ENCODE measurements at regions not wholly inside any gene's neighbourhood (a gene's known extent, or its start where the extent isn't known, plus 50 kb on each side); places are given as distances from the start of the nearest gene placed in this dataset.

- Histone ChIP-seq H3K9ac (no peak overlapping the region), H3K4me3 (no peak overlapping the region), H3K27ac (no peak overlapping the region), H3K4me1 (no peaks in the 10 kb centered on the region), H2AFZ (replicated peaks) (no peak overlapping the region), H4K20me1 (ENCODE audit: low read depth) (no peaks in the 10 kb centered on the region), H3F3A (ENCODE audit: low read depth) (no peaks in the 10 kb centered on the region), H3K4me2 (no peak overlapping the region), H3K79me2 (ENCODE audit: low read depth) (no peaks in the 10 kb centered on the region), H3K27me3 (no peaks in the 10 kb centered on the region), H3K9me3 (ENCODE audit: low read depth) (peaks cover 3% of the 10 kb centered on the region), H3K36me3 (no peaks in the 10 kb centered on the region)
- no peak for DNase-seq (ENCODE audit: low spot score)
- Mint-ChIP-seq H3K27me3 (ENCODE audit: insufficient read depth, low read depth) (no peaks in the 10 kb centered on the region), H3K9me3 (peaks cover 18% of the 10 kb centered on the region), H3K4me1 (peaks cover 8% of the 10 kb centered on the region), H3K36me3 (no peaks in the 10 kb centered on the region), H3K4me3 (no peak overlapping the region), H3K27ac (no peak overlapping the region)
- no peak for TF ChIP-seq CTCF (IDR thresholded peaks at IDR 0.05)
- TF ChIP-seq EZH2phosphoT487 (IDR thresholded peaks at IDR 0.05) = no peak
- TF ChIP-seq EZH2 (IDR thresholded peaks at IDR 0.05) = no peak
Measured at GRCh38 chr5:9861666-9862256, 231.6 kb upstream of the TAS2R1 start.

DNA sequence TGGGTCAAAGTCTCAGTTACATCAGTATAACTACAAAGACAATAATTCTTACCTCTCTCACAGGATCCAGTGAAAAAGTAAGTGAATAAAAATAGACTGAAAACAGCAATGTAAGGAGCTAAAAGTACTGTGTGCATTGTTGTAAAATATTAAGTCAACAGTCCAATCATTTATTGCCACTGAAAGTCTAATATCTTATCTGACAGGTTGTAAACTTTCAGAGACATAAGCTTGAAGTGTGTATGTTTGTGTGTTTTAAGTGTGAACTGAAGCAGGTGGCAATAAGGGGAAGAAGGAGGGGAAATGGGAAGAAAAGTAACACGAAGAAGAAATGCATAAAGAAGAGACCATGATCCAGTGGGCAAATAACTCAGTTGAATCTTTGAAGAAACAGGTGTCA, 229.7 kb upstream of the TAS2R1 start:
- Histone ChIP-seq H4K20me1 (ENCODE audit: low read depth) (no peaks in the 10 kb centered on the region), H3K27ac (no peak overlapping the region), H3K4me1 (no peaks in the 10 kb centered on the region), H2AFZ (replicated peaks) (no peak overlapping the region), H3K36me3 (no peaks in the 10 kb centered on the region), H3K4me3 (no peak overlapping the region), H3K79me2 (ENCODE audit: low read depth) (no peaks in the 10 kb centered on the region), H3K4me2 (no peak overlapping the region), H3K9me3 (ENCODE audit: low read depth) (no peaks in the 10 kb centered on the region), H3K9ac (no peak overlapping the region), H3F3A (ENCODE audit: low read depth) (no peaks in the 10 kb centered on the region), H3K27me3 (no peaks in the 10 kb centered on the region)
- Mint-ChIP-seq H3K27me3 (ENCODE audit: insufficient read depth, low read depth) (no peaks in the 10 kb centered on the region), H3K9me3 (peaks cover 5% of the 10 kb centered on the region), H3K27ac (no peak overlapping the region), H3K4me1 (peaks cover 8% of the 10 kb centered on the region), H3K4me3 (no peak overlapping the region), H3K36me3 (no peaks in the 10 kb centered on the region)
- TF ChIP-seq EZH2phosphoT487 (IDR thresholded peaks at IDR 0.05) = no peak
- TF ChIP-seq CTCF (IDR thresholded peaks at IDR 0.05) = no peak
- no peak for TF ChIP-seq EZH2 (IDR thresholded peaks at IDR 0.05)
- DNase-seq (ENCODE audit: low spot score) = no peak

GRCh38 chr5:9858043-9858442, 227.9 kb upstream of the TAS2R1 start:
- no peak for TF ChIP-seq EZH2phosphoT487 (IDR thresholded peaks at IDR 0.05)
- no peak for TF ChIP-seq CTCF (IDR thresholded peaks at IDR 0.05)
- TF ChIP-seq EZH2 (IDR thresholded peaks at IDR 0.05) = no peak
- no peak overlapping the region for H3K9ac ChIP-seq
- Mint-ChIP-seq H3K4me1 (peaks cover 8% of the 10 kb centered on the region), H3K27ac (no peak overlapping the region), H3K27me3 (ENCODE audit: insufficient read depth, low read depth) (peaks cover 2% of the 10 kb centered on the region), H3K9me3 (peaks cover 4% of the 10 kb centered on the region), H3K4me3 (no peak overlapping the region), H3K36me3 (no peaks in the 10 kb centered on the region)
- H3K4me2 ChIP-seq = no peak overlapping the region
- no peaks in the 10 kb centered on the region for H3F3A ChIP-seq (ENCODE audit: low read depth)
- H2AFZ ChIP-seq (replicated peaks) = no peak overlapping the region
- no peak overlapping the region for H3K4me3 ChIP-seq
- H3K27ac ChIP-seq = no peak overlapping the region
- H3K4me1 ChIP-seq = no peaks in the 10 kb centered on the region
- no peak for DNase-seq (ENCODE audit: low spot score)
- no peaks in the 10 kb centered on the region for H4K20me1 ChIP-seq (ENCODE audit: low read depth)
- H3K9me3 ChIP-seq (ENCODE audit: low read depth) = no peaks in the 10 kb centered on the region
- H3K79me2 ChIP-seq (ENCODE audit: low read depth) = no peaks in the 10 kb centered on the region
- no peaks in the 10 kb centered on the region for H3K27me3 ChIP-seq
- no peaks in the 10 kb centered on the region for H3K36me3 ChIP-seq

All from neural progenitor cell (in vitro differentiated cells).